HFFc6 (cell line): ENCODE measurements at regions not wholly inside any gene's neighbourhood (a gene's known extent, or its start where the extent isn't known, plus 50 kb on each side); places are given as distances from the start of the nearest gene placed in this dataset.

Experiments used
- DNase-seq: peaks from one replicate; pipeline ENCODE4 v3.0.0-alpha.2; 2018
- H3K27ac Mint-ChIP-seq: 2 replicates; pipeline ENCODE4 v1.8.0; 2020; ENCODE audit warnings: mild to moderate bottlenecking, mixed read lengths
- H3K27me3 Mint-ChIP-seq: 2 replicates; pipeline ENCODE4 v1.8.0; 2021; ENCODE audit warnings: mild to moderate bottlenecking, moderate library complexity, mixed read lengths; ENCODE audit not compliant: insufficient read depth
- H3K36me3 Mint-ChIP-seq: 2 replicates; pipeline ENCODE4 v1.8.0; 2021; ENCODE audit warnings: low read depth, mixed read lengths
- H3K4me1 Mint-ChIP-seq: 2 replicates; pipeline ENCODE4 v1.8.0; 2020; ENCODE audit warnings: low read depth, mixed read lengths
- H3K4me3 Mint-ChIP-seq: 2 replicates; pipeline ENCODE4 v1.8.0; 2020; ENCODE audit warnings: mild to moderate bottlenecking, moderate library complexity, mixed read lengths
- H3K9me3 Mint-ChIP-seq: 2 replicates; pipeline ENCODE4 v1.8.0; 2020; ENCODE audit warnings: mild to moderate bottlenecking, mixed read lengths
- TF ChIP-seq, protein P1 (sequence below): fragments of 200-600 bp; sonication (generic); IDR thresholded peaks from 2 replicates; pipeline ENCODE4 v1.5.0; 2021; ENCODE audit warnings: antibody characterized with exemption, mild to moderate bottlenecking

DNA sequence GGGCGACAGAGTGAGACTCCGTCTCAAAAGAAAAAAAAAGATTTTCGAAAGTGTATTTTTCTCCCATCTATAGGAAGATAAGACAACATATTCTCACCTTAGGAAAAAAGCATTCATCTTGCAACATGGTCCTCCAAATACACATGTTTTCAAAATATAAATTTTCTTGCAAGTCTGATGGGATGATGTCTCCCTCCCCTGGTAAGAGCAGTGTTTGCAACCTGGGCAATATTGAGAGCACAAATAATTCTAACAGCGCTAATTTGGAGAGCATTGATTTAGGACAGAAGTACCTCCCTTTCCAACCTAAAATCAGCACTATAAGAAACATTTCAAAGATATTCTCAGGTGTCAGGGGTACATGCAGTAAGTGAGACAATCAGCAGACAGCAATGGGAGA lies 61.0 kb upstream of the SHISA2 start:
- Mint-ChIP-seq H3K27me3 (peaks cover 10% of the 10 kb centered on the region; the same call in 1 of the 2 replicates), H3K27ac (no peak overlapping the region), H3K4me3 (no peak overlapping the region), H3K4me1 (no peaks in the 10 kb centered on the region), H3K36me3 (no peaks in the 10 kb centered on the region), H3K9me3 (no peaks in the 10 kb centered on the region)
- DNase-seq = no peak
- TF ChIP-seq, protein P1, sequence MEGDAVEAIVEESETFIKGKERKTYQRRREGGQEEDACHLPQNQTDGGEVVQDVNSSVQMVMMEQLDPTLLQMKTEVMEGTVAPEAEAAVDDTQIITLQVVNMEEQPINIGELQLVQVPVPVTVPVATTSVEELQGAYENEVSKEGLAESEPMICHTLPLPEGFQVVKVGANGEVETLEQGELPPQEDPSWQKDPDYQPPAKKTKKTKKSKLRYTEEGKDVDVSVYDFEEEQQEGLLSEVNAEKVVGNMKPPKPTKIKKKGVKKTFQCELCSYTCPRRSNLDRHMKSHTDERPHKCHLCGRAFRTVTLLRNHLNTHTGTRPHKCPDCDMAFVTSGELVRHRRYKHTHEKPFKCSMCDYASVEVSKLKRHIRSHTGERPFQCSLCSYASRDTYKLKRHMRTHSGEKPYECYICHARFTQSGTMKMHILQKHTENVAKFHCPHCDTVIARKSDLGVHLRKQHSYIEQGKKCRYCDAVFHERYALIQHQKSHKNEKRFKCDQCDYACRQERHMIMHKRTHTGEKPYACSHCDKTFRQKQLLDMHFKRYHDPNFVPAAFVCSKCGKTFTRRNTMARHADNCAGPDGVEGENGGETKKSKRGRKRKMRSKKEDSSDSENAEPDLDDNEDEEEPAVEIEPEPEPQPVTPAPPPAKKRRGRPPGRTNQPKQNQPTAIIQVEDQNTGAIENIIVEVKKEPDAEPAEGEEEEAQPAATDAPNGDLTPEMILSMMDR = peak; percentile 66

DNA sequence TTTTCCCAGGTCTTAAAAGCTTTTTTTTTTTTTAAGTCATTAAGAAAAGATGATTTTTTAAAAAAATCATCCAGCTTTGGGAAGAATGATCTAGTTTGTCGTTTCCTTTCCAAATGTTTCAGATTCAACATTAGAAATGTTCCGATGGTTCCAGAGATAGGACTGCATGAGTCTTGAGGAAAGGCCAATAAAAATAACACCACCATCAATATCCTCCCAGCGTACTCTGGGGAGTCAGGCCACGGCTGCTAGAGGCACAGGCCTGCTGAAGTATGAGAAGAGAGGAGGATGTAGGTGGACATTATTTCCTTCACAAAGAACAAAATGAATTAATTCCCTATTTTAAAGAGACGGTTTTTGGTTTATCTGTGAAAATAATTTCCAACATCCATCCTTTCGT lies 60.0 kb upstream of the SHISA2 start:
- no peaks in the 10 kb centered on the region for H3K36me3 Mint-ChIP-seq
- H3K4me1 Mint-ChIP-seq = no peaks in the 10 kb centered on the region
- H3K4me3 Mint-ChIP-seq = no peak overlapping the region
- H3K9me3 Mint-ChIP-seq = no peaks in the 10 kb centered on the region
- no peak overlapping the region for H3K27ac Mint-ChIP-seq
- peaks cover 7% of the 10 kb centered on the region; the same call in 1 of the 2 replicates for H3K27me3 Mint-ChIP-seq
- TF ChIP-seq, protein P1 = no peak
- no peak for DNase-seq
